Sigmoid colon (tissue), 6 donors: ENCODE measurements at regions not wholly inside any gene's neighbourhood (a gene's known extent, or its start where the extent isn't known, plus 50 kb on each side); places are given as distances from the start of the nearest gene placed in this dataset.

ENCODE experiments used
- DNase-seq: peaks from one replicate; pipeline ENCODE4 v3.0.0-alpha.2; 2019
- H3K27ac ChIP-seq, 4 donors: fragments of 200-600 bp; sonication (generic); one replicate each; pipeline ENCODE4 v1.5.1; 2016 to 2019; ENCODE audit warnings: mild to moderate bottlenecking in 1 of 4
- H3K27me3 ChIP-seq, 3 donors: fragments of 200-600 bp; sonication (generic); one replicate each; pipeline ENCODE4 v1.5.1; 2019; ENCODE audit warnings: mild to moderate bottlenecking in 1 of 3
- H3K36me3 ChIP-seq, 4 donors: fragments of 200-600 bp; sonication (generic); one replicate each; pipeline ENCODE4 v1.5.1; 2016 to 2019
- H3K4me1 ChIP-seq, 4 donors: fragments of 200-600 bp; sonication (generic); one replicate each; pipeline ENCODE4 v1.5.1; 2017 to 2019
- H3K4me3 ChIP-seq, 4 donors: fragments of 200-600 bp; sonication (generic); one replicate each; pipeline ENCODE4 v1.5.1; 2017 to 2019; ENCODE audit warnings: mild to moderate bottlenecking in 2 of 4, moderate library complexity in 1 of 4
- H3K9me3 ChIP-seq, 4 donors: fragments of 200-600 bp in 3 of 4; sonication (generic) in 3 of 4; one replicate each; pipeline versions ENCODE4 v1.5.1 to v1.6.1; 2013 to 2019
- EP300 ChIP-seq, 4 donors: sonication (generic); formaldehyde crosslinking; IDR thresholded peaks; one replicate each; pipeline ENCODE4 v1.6.1; 2017; ENCODE audit warnings: antibody characterized with exemption in 4 of 4
- POLR2A ChIP-seq, 2 donors: fragments of 450-650 bp; IDR thresholded peaks; one replicate each; pipeline ENCODE4 v1.6.1; 2016; ENCODE audit warnings: antibody characterized with exemption in 2 of 2, mild to moderate bottlenecking in 2 of 2, moderate library complexity in 2 of 2
- POLR2AphosphoS5 ChIP-seq, 4 donors: sonication (generic); formaldehyde crosslinking; IDR thresholded peaks; one replicate each; pipeline ENCODE4 v1.6.1; 2017; ENCODE audit warnings: antibody characterized with exemption in 4 of 4
- WGBS, 2 donors: extraction: QIAGEN DNeasy Blood & Tissue Kit; methylation state at CpG; one replicate each; pipeline ENCODE4 v1.1.7; 2013; 5-methylcytosine and 5-hydroxymethylcytosine counted together
- intact Hi-C: fragments of 100-400 bp; cut with DNase I; formaldehyde crosslinking; loops from one replicate; pipeline ENCODE4 v1.15.1; 2023
- TF ChIP-seq, protein P1 (sequence below), 4 experiments: fragments of 450-650 bp in 3 of 4; fragments of 200-600 bp in 1 of 4; IDR thresholded peaks; one replicate each; pipeline ENCODE4 v1.5.1; 2016 to 2019; ENCODE audit warnings: antibody characterized with exemption in 4 of 4, mild to moderate bottlenecking in 3 of 4, moderate library complexity in 2 of 4
- donor health status: healthy with polysubstance abuse.
- donor health status: healthy.

DNA sequence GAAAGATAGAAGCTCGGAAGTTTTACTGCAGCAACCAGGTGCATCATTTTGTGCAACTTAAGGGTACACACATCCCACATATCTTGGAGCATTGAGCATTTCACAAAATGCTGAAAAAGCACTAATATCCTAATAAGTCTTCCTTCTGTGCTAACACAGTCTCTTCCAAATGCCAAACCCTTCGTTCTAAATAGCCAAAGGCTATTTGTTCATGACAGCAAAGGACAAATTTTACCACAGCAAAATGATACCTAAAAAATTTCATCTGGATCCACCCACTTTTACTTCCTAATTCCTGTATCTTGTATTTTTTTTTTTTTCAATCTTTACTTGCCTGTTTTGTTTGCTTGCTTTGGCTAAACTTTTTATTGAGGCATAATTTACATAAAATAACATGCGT, 435.0 kb downstream of the RND3 start:
- intact Hi-C loops = no loop called here
- Histone ChIP-seq H3K27ac (no peak overlapping the region), H3K4me3 (no peak overlapping the region), H3K36me3 (no peaks in the 10 kb centered on the region), H3K9me3 (no peaks in the 10 kb centered on the region), H3K4me1 (no peaks in the 10 kb centered on the region), H3K27me3 (no peaks in the 10 kb centered on the region)
- TF ChIP-seq POLR2A (IDR thresholded peaks at IDR 0.05) (no peak), EP300 (IDR thresholded peaks at IDR 0.05) (no peak), POLR2AphosphoS5 (IDR thresholded peaks at IDR 0.05) (no peak)
- TF ChIP-seq, protein P1, sequence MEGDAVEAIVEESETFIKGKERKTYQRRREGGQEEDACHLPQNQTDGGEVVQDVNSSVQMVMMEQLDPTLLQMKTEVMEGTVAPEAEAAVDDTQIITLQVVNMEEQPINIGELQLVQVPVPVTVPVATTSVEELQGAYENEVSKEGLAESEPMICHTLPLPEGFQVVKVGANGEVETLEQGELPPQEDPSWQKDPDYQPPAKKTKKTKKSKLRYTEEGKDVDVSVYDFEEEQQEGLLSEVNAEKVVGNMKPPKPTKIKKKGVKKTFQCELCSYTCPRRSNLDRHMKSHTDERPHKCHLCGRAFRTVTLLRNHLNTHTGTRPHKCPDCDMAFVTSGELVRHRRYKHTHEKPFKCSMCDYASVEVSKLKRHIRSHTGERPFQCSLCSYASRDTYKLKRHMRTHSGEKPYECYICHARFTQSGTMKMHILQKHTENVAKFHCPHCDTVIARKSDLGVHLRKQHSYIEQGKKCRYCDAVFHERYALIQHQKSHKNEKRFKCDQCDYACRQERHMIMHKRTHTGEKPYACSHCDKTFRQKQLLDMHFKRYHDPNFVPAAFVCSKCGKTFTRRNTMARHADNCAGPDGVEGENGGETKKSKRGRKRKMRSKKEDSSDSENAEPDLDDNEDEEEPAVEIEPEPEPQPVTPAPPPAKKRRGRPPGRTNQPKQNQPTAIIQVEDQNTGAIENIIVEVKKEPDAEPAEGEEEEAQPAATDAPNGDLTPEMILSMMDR (IDR thresholded peaks at IDR 0.05) = no peak
- no peak for DNase-seq
- WGBS, 2 donors = 64 to 81% methylated on average over 3 of the region's 3 CpGs

DNA sequence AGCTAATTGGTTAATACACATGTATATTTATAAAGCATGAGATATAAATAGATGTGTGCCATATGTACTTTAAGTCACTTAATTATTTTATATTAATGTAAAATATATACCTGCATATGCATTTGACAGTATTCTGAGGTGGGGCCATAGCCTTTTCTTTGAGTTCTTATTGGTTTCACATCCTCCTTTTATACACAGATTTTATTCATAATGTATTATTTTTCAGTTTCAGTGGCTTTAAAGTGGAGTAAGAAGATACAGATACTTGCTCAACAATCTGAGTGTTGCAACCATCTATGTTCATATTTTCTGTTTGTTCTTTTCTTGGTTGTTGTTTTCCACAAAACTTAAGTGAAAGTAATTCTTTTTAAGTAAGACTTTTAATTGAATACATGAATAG, 436.5 kb downstream of the RND3 start:
- H3K27ac ChIP-seq = no peak overlapping the region
- H3K9me3 ChIP-seq = no peaks in the 10 kb centered on the region
- H3K4me3 ChIP-seq = no peak overlapping the region
- no peaks in the 10 kb centered on the region for H3K27me3 ChIP-seq
- intact Hi-C loops = no loop called here
- no peak for DNase-seq
- no peaks in the 10 kb centered on the region for H3K36me3 ChIP-seq
- TF ChIP-seq, protein P1 (IDR thresholded peaks at IDR 0.05) = no peak
- no peak for TF ChIP-seq POLR2A (IDR thresholded peaks at IDR 0.05)
- TF ChIP-seq EP300 (IDR thresholded peaks at IDR 0.05) = no peak
- TF ChIP-seq POLR2AphosphoS5 (IDR thresholded peaks at IDR 0.05) = no peak
- H3K4me1 ChIP-seq = no peaks in the 10 kb centered on the region

DNA sequence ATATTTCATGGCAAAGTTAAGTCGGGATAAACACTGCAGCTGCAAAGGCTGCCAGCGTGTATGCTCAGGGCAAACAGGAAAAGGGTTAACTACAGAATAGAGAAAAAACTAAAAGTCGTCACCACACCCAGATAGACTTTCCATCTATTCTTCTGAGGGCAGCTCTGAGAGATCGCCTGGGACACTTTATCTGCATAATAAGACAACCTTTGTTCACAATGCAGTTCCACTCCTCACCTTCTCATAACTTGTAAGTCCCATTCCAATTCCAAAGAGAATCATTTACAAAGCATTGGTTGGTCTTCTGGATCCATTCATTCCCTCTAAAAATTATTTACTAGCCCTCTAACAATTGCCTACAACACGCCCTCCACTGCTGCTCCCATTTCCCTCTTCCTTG, 437.4 kb downstream of the RND3 start:
- TF ChIP-seq EP300 (IDR thresholded peaks at IDR 0.05) = no peak
- no peak for TF ChIP-seq POLR2A (IDR thresholded peaks at IDR 0.05)
- TF ChIP-seq POLR2AphosphoS5 (IDR thresholded peaks at IDR 0.05) = no peak
- TF ChIP-seq, protein P1 (IDR thresholded peaks at IDR 0.05) = no peak
- Histone ChIP-seq H3K27ac (no peak overlapping the region), H3K9me3 (no peaks in the 10 kb centered on the region), H3K27me3 (no peaks in the 10 kb centered on the region), H3K4me1 (no peaks in the 10 kb centered on the region), H3K36me3 (no peaks in the 10 kb centered on the region), H3K4me3 (no peak overlapping the region)
- WGBS, 2 donors = 57 to 77% methylated on average over 5 of the region's 5 CpGs
- intact Hi-C loops = no loop called here
- DNase-seq = no peak

DNA sequence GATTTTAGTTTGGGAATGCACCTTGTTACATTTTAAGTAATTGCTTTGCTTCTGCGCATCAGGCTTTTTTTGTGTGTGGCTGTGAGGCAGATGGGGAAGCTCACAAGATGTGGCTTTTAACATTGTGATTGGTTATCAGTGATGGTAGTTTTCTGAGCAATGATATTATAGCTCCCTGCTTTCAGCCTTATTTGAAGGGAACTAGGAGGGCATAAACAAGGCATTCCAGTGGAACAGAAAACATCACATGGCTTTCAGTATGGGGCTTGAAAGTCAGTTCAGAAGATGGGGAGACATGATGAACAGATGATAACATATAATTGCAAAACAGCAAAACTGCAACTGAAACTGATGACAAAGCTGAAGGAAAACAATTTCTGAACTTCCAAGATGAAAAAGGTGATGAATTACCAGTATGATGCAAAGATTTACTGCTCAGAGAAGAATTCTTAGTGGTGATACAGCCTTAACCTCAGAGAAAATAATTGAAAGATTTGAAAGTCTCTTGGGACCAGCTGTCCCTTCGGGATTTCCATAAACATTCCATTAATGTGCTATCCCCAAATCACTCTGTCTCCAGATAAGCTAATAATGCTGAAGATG, 439.7 kb downstream of the RND3 start:
- TF ChIP-seq, protein P1 (IDR thresholded peaks at IDR 0.05) = no peak
- TF ChIP-seq POLR2AphosphoS5 (IDR thresholded peaks at IDR 0.05) (no peak), EP300 (IDR thresholded peaks at IDR 0.05) (no peak), POLR2A (IDR thresholded peaks at IDR 0.05) (no peak)
- Histone ChIP-seq H3K36me3 (no peaks in the 10 kb centered on the region), H3K4me3 (no peak overlapping the region), H3K9me3 (no peaks in the 10 kb centered on the region), H3K27me3 (no peaks in the 10 kb centered on the region), H3K4me1 (no peaks in the 10 kb centered on the region), H3K27ac (no peak overlapping the region)
- intact Hi-C loops = no loop called here
- no peak for DNase-seq
- 81 to 93% methylated on average over 2 of the region's 2 CpGs for WGBS, 2 donors

DNA sequence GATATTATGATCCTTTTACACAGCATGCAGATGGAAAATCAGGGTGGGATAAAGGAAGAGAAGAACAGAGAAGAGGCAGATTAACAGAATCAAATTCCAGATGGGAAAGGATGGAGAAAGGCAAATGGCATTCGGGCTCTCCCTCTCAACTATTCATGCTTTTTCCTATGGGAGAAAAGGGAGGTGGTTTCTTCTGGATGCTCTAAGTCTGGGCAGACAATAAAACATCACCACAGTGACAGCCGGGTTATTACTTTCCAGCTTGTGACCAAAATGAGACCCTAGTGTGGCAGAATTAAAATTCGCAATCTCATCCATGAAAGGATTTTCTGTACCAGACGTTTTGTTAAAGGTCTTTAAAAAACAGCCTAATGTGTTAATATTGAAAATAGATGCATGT, 440.7 kb downstream of the RND3 start:
- no peak for TF ChIP-seq POLR2AphosphoS5 (IDR thresholded peaks at IDR 0.05)
- TF ChIP-seq POLR2A (IDR thresholded peaks at IDR 0.05) = no peak
- TF ChIP-seq, protein P1 (IDR thresholded peaks at IDR 0.05) = no peak
- no peak for TF ChIP-seq EP300 (IDR thresholded peaks at IDR 0.05)
- Histone ChIP-seq H3K27ac (no peak overlapping the region), H3K4me1 (no peaks in the 10 kb centered on the region), H3K4me3 (no peak overlapping the region), H3K27me3 (no peaks in the 10 kb centered on the region), H3K9me3 (no peaks in the 10 kb centered on the region), H3K36me3 (no peaks in the 10 kb centered on the region)
- DNase-seq = no peak
- WGBS, 2 donors = 83 to 87% methylated on average over 4 of the region's 4 CpGs
- intact Hi-C loops = no loop called here
